ENCODE measurements at regions not wholly inside any gene's neighbourhood (a gene's known extent, or its start where the extent isn't known, plus 50 kb on each side); places are given as distances from the start of the nearest gene placed in this dataset.
"Not testable (repeated sequence)": the region's sequence is repeated elsewhere in the genome, so short reads cannot be mapped to it uniquely, and the experiment has no call there.

GRCh38 chr1:98322086-98322485 is 339.4 kb upstream of the SNX7 start:
- no peak for ATAC-seq
- intact Hi-C loops (cut with DNase I) = no loop called here

GRCh38 chr1:98321191-98321590 is 340.3 kb upstream of the SNX7 start:
- intact Hi-C loops (cut with DNase I) = no loop called here
- DNase-seq (ENCODE audit: missing footprints) = no peak
- no peak for ATAC-seq

More at GRCh38 chr1:98322086-98322485, 339.4 kb upstream of the SNX7 start:
- no peak for DNase-seq (ENCODE audit: missing footprints)

GRCh38 chr1:98316286-98316905 is 345.1 kb upstream of the SNX7 start:
- no peak for ATAC-seq
- intact Hi-C loops (cut with DNase I) = no loop called here
- no peak for DNase-seq (ENCODE audit: missing footprints)

DNA sequence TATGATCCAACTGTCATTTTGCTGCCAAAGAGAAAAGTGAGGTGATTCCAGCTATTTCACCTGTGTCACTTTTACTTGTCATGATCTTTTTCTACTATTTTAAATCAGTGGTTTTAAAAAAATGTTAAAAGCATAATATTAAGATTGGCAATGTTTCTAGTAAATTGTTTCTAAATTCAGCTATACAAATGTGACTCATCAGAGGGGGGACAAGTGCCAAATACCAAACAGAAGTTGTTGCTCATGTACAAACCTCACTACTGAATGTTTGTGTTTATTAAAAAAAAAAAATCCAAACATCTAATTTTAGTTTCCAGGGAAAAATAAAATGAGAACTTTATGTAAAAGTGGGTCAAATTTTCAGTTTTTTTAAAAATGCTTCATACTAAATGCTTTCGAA is 346.2 kb upstream of the SNX7 start:
- intact Hi-C loops (cut with DNase I) = no loop called here
- ATAC-seq = no peak
- DNase-seq (ENCODE audit: missing footprints) = no peak

- intact Hi-C loops (cut with DNase I) = no loop called here
- no peak for DNase-seq (ENCODE audit: missing footprints)
- no peak for ATAC-seq
Observed at GRCh38 chr1:98314601-98315000, 346.9 kb upstream of the SNX7 start.

DNA sequence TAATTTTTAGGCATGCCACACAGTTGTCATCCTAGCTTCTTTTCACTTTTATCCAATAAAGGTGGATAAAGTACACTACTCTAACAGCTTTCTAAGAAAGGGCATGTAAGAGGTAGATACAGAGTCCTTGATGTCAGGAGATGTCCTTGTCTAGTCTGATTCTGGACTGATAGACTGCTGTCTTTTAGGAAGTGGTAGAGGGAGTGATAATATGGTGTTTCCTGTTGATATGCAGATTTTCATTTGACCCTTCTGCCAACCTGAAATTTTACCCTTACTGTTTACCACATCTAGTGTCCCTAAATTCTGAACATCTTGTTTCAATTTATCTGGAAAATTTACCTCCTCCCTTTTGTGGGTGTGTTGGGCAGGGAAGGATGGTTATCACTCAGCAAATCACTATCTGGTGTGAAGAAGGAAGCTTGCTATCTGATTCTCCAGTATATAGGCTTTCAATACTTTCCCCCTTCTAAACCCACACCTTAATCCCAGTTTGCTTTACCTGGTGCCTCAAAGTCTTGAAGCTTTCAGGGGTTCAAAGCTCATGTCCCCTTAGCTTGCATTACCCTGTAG is 354.9 kb upstream of the SNX7 start:
- intact Hi-C loops (cut with DNase I) = no loop called here
- ATAC-seq (no peak), DNase-seq (ENCODE audit: missing footprints) (no peak)

GRCh38 chr1:98305362-98305761 is 356.2 kb upstream of the SNX7 start:
- DNase-seq (ENCODE audit: missing footprints) (no peak), ATAC-seq (no peak)
- intact Hi-C loops (cut with DNase I) = no loop called here

- DNase-seq (ENCODE audit: missing footprints) (no peak), ATAC-seq (no peak)
- intact Hi-C loops (cut with DNase I) = no loop called here
Observed at GRCh38 chr1:98304888-98305287, 356.6 kb upstream of the SNX7 start.

GRCh38 chr1:98299861-98300260 is 361.7 kb upstream of the SNX7 start:
- intact Hi-C loops (cut with DNase I) = no loop called here
- DNase-seq (ENCODE audit: missing footprints) = no peak
- ATAC-seq = no peak

GRCh38 chr1:98299313-98299712 is 362.2 kb upstream of the SNX7 start:
- DNase-seq (ENCODE audit: missing footprints) (no peak), ATAC-seq (no peak)
- intact Hi-C loops (cut with DNase I) = no loop called here

DNA sequence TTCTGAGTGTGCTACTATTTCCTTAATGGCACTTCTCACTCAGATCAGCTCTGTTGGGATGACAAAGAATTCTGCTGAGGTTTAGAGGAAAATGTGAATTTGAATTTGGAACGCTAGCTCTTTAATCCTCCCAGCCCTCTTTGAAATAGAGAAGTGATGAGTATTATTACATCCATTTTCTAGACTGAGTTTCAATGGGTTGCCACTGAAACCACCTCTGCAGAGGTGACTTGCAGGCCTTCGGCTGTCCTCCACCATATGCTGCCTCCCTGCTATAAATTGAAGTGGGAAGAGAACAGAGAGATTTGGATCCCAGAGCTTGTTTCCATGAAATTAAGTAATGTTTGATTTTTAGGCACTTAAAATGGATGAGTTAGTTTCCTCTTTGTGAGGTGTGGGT is 363.2 kb upstream of the SNX7 start:
- intact Hi-C loops (cut with DNase I) = no loop called here
- DNase-seq (ENCODE audit: missing footprints) = no peak
- ATAC-seq = no peak

GRCh38 chr1:98296681-98297080 is 364.8 kb upstream of the SNX7 start:
- ATAC-seq (no peak), DNase-seq (ENCODE audit: missing footprints) (no peak)
- intact Hi-C loops (cut with DNase I) = no loop called here

DNA sequence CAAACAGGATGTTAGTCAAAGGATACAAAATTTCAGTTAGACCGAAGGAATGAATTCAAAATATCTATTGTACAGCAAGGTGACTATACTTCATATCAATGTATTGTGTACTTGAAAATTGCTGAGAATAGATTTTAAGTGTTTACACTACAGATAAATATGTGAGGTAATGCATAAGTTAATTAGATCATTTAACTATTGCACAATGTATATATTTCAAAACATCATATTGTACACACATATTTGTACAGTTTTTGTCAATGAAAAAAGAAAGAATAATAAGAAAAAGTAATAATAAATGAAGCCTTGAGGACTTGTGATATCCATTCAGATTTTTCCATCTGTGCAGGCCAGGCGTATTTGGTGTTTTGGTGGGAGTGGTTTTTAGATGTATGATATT is 367.4 kb upstream of the SNX7 start:
- ATAC-seq = no peak
- intact Hi-C loops (cut with DNase I) = no loop called here
- DNase-seq (ENCODE audit: missing footprints) = no peak

DNA sequence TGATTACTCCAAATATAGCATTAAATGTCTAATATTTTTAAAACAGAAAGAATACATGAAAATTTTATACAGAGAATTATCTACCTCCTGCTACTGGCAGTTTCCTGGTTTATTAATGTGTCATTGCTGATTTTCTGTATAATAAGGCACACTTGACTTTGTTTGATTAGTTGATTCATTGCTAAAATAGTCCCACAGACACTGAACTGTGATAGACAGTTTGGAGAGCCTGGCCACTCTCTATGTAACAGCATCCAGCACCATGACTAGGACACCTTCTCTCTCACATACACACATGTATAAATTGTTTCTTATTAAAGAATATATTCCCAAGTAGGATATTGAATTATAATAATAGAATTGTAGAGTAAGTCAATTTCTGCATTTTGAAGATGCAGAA is 368.5 kb upstream of the SNX7 start:
- DNase-seq (ENCODE audit: missing footprints) = no peak
- intact Hi-C loops (cut with DNase I) = no loop called here
- no peak for ATAC-seq

- intact Hi-C loops (cut with DNase I) = no loop called here
- ATAC-seq (no peak), DNase-seq (ENCODE audit: missing footprints) (no peak)
Observed at GRCh38 chr1:98289311-98289710, 368.5 kb upstream of the DPYD start.

DNA sequence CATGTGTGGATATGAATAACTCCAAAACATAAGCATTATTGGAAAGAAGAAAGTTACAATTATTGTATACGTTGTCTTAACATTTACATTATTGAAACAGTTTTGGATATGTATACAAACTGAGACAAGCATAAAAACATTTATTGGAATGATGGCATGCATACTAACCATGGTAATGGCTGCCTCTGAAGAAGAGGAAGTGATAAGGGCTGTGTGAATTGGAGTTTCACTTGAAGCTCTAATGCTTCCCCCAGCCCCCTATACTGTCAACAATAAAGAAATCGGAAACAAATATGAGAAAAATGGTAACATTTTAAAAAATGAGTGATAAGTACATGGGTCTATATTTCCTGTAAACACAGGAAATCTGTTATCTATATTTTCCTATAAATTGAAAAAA is 367.7 kb upstream of the DPYD start:
- ATAC-seq (no peak), DNase-seq (ENCODE audit: missing footprints) (no peak)
- intact Hi-C loops (cut with DNase I) = no loop called here

DNA sequence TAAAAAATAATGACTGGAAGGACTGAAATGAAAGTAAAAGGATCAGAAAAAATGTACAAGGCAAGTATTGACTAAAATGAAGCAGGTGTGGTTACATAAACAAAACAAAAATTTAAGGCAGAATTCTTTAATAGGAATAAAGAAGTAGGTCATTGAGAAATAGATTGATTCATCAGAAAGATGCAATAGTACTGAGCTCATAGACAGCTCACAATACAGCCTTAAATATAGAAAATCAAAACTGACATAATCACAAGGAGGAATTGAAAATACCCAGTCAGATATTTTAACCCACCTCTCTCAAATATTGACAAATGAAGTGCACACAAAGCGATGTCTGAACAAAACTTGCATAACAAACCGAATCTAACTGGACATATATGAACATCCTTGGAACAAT is 366.8 kb upstream of the DPYD start:
- ATAC-seq (no peak), DNase-seq (ENCODE audit: missing footprints) (no peak)
- intact Hi-C loops (cut with DNase I) = no loop called here

DNA sequence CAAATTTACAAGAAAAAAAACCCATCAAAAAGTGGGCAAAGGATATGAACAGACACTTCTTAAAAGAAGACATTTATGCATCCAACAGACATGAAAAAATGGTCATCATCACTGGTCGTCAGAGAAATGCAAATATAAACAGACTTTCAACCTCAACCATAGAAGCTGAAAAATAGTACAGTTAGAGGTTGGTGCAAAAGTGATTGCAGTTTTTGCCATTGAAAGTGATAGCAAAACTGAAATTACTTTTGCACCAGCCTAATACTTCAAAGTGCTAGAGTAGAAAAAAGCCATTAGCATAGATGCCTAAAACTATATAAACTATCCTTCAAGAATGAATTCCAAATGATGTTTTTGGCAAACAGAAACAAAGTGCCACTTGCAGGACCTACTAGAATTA is 365.8 kb upstream of the DPYD start:
- DNase-seq (ENCODE audit: missing footprints) = no peak
- intact Hi-C loops (cut with DNase I) = no loop called here
- ATAC-seq = no peak

- ATAC-seq; DNase-seq (ENCODE audit: missing footprints); intact Hi-C loops (cut with DNase I): not testable (repeated sequence)
Observed at GRCh38 chr1:98285286-98285685, 364.5 kb upstream of the DPYD start.

DNA sequence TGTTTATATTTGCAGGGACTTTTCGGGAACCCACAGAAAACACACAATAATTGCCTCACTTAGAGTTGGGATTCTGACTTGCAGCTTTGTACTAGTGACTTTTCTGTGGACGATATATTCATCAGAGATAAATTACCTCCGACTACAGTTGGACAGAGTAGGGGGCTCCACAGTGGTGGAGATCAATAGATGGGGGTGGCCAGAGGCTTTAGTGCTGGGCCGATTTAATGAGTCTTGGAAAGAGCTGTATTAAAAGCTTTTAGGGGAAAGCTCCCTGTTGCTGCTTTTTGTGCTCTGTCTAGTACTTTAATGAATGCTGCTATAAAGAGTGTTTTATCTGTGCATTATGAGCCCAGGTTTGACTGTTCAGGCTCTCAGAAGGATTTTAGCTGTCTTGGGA is 359.2 kb upstream of the DPYD start:
- DNase-seq (ENCODE audit: missing footprints) (no peak), ATAC-seq (no peak)
- intact Hi-C loops (cut with DNase I) = no loop called here

- intact Hi-C loops (cut with DNase I) = no loop called here
- no peak for DNase-seq (ENCODE audit: missing footprints)
- no peak for ATAC-seq
Observed at GRCh38 chr1:98278055-98278454, 357.2 kb upstream of the DPYD start.

All from Right ventricle myocardium inferior (tissue), 1 donor.